IMR-90 (cell line): ENCODE measurements at regions not wholly inside any gene's neighbourhood (a gene's known extent, or its start where the extent isn't known, plus 50 kb on each side); places are given as distances from the start of the nearest gene placed in this dataset.

ENCODE experiments used
- ATAC-seq: fragments of 200-7000 bp; cut with Tn5 transposase; 2 replicates; pipeline ENCODE4 v1.9.1; 2020; ENCODE audit warnings: low read depth, mild to moderate bottlenecking, moderate library complexity
- BruUV-seq: library from RNA; stranded (reverse); fragments of 400-500 nt; replicated peaks from 2 replicates; lab custom pipeline; 2021; lab: Mats Ljungman, UMichigan
- CTCF ChIA-PET: fragments of 300-600 bp; formaldehyde crosslinking; extraction: SDS; loops from one replicate; lab custom pipeline; 2021; ENCODE audit warnings: antibody characterized with exemption; lab: Yijun Ruan, JAX
- POLR2A ChIA-PET: fragments of 300-600 bp; sonication (Branson Sonifier 250); formaldehyde crosslinking; loops from one replicate; lab custom pipeline; 2022; ENCODE audit warnings: antibody characterized with exemption; ENCODE audit not compliant: unreplicated experiment; lab: Charles Lee
- DNase-seq: peaks from one replicate; pipeline ENCODE4 v3.0.0; 2013
- H2AFZ ChIP-seq: replicated peaks from 2 replicates; pipeline ENCODE3; 2013; ENCODE audit warnings: low read length, mild to moderate bottlenecking; ENCODE audit not compliant: poor library complexity
- H2AK5ac ChIP-seq: 2 replicates; pipeline ENCODE4 v1.6.1; 2013; ENCODE audit warnings: low read depth, low read length, inconsistent platforms
- H2AK9ac ChIP-seq: replicated peaks from 2 replicates; pipeline ENCODE3; 2013; ENCODE audit warnings: mild to moderate bottlenecking, low read depth, low read length, moderate library complexity; ENCODE audit not compliant: poor library complexity
- H2BK120ac ChIP-seq: 2 replicates; pipeline ENCODE4 v1.6.1; 2013; ENCODE audit warnings: low read depth, low read length, inconsistent platforms
- H2BK15ac ChIP-seq: 3 replicates; pipeline ENCODE4 v1.6.1; 2013; ENCODE audit warnings: low read depth, low read length, inconsistent platforms
- H2BK20ac ChIP-seq: 2 replicates; pipeline ENCODE4 v1.6.1; 2013; ENCODE audit warnings: low read depth, mild to moderate bottlenecking, inconsistent platforms, low read length, moderate library complexity
- H2BK5ac ChIP-seq: 2 replicates; pipeline ENCODE4 v1.6.1; 2013; ENCODE audit warnings: mild to moderate bottlenecking, low read depth, low read length, inconsistent platforms; ENCODE audit not compliant: poor library complexity, severe bottlenecking
- H3K14ac ChIP-seq: replicated peaks from 2 replicates; pipeline ENCODE4 v1.6.1; 2013; ENCODE audit warnings: low read depth, low read length, inconsistent platforms
- H3K18ac ChIP-seq: 2 replicates; pipeline ENCODE4 v1.6.1; 2013; ENCODE audit warnings: low read depth, low read length, control low read depth
- H3K23ac ChIP-seq: 2 replicates; pipeline ENCODE4 v1.6.1; 2013; ENCODE audit warnings: low read depth, low read length, inconsistent platforms
- H3K27ac ChIP-seq: 2 replicates; pipeline ENCODE4 v1.5.1; 2013; ENCODE audit warnings: mild to moderate bottlenecking, control low read depth, low read length; ENCODE audit not compliant: insufficient read depth
- H3K27me3 ChIP-seq: 2 replicates; pipeline ENCODE4 v1.6.1; 2013; ENCODE audit warnings: low read length; ENCODE audit not compliant: control insufficient read depth, insufficient read depth
- H3K36me3 ChIP-seq: 2 replicates; pipeline ENCODE4 v1.6.1; 2013; ENCODE audit warnings: low read length, mixed read lengths; ENCODE audit not compliant: control insufficient read depth, insufficient read depth
- H3K4ac ChIP-seq: 2 replicates; pipeline ENCODE4 v1.6.1; 2013; ENCODE audit warnings: low read depth, low read length, inconsistent platforms
- H3K4me1 ChIP-seq: 2 replicates; pipeline ENCODE4 v1.6.1; 2013; ENCODE audit warnings: low read length, mixed read lengths; ENCODE audit not compliant: control insufficient read depth, insufficient read depth
- H3K4me2 ChIP-seq: 2 replicates; pipeline ENCODE4 v1.6.1; 2013; ENCODE audit warnings: low read depth, mild to moderate bottlenecking, control low read depth, low read length, moderate library complexity
- H3K4me3 ChIP-seq: 2 replicates; pipeline ENCODE4 v1.5.1; 2013; ENCODE audit warnings: low read depth, mild to moderate bottlenecking, control low read depth, low read length, moderate library complexity; ENCODE audit not compliant: insufficient read depth
- H3K56ac ChIP-seq: 2 replicates; pipeline ENCODE4 v1.6.1; 2013; ENCODE audit warnings: low read length, inconsistent platforms; ENCODE audit not compliant: insufficient read depth; ENCODE audit errors: extremely low read depth
- H3K79me1 ChIP-seq, 2 experiments: 2 replicates each; pipeline ENCODE4 v1.6.1; 2013; ENCODE audit warnings: low read length in 2 of 2, inconsistent platforms in 1 of 2, low read depth in 1 of 2
- H3K9ac ChIP-seq: 2 replicates; pipeline ENCODE4 v1.6.1; 2013; ENCODE audit warnings: low read depth, low read length, control low read depth
- H3K9me1 ChIP-seq: 2 replicates; pipeline ENCODE4 v1.6.1; 2013; ENCODE audit warnings: low read length, inconsistent platforms; ENCODE audit not compliant: insufficient read depth
- H3K9me3 ChIP-seq: 2 replicates; pipeline ENCODE4 v1.6.1; 2013; ENCODE audit warnings: low read length; ENCODE audit not compliant: control insufficient read depth, insufficient read depth
- H4K20me1 ChIP-seq: 2 replicates; pipeline ENCODE4 v1.6.1; 2013; ENCODE audit warnings: low read length, inconsistent platforms; ENCODE audit not compliant: insufficient read depth
- H4K5ac ChIP-seq: 2 replicates; pipeline ENCODE4 v1.6.1; 2013; ENCODE audit warnings: mild to moderate bottlenecking, low read depth, low read length, control low read depth
- H4K8ac ChIP-seq, 2 experiments: 2 replicates each; pipeline ENCODE4 v1.6.1; 2013; ENCODE audit warnings: low read depth in 2 of 2, low read length in 2 of 2, control low read depth in 1 of 2, inconsistent platforms in 1 of 2
- H4K91ac ChIP-seq: 2 replicates; pipeline ENCODE4 v1.6.1; 2013; ENCODE audit warnings: low read depth, low read length, inconsistent platforms; ENCODE audit not compliant: insufficient read depth
- BHLHE40 ChIP-seq: fragments of 150-350 bp; IDR thresholded peaks from 2 replicates; pipeline ENCODE4 v1.6.1; 2016; ENCODE audit warnings: mild to moderate bottlenecking, low read depth, low read length
- CEBPB ChIP-seq: IDR thresholded peaks from 2 replicates; pipeline ENCODE4 v1.6.1; 2012; ENCODE audit warnings: low read depth, low read length, improper control_type of control experiment
- CHD1 ChIP-seq: IDR thresholded peaks from 2 replicates; pipeline ENCODE4 v1.6.1; 2012; ENCODE audit warnings: low read depth, low read length, improper control_type of control experiment
- FOS ChIP-seq: fragments of 150-350 bp; IDR thresholded peaks from 2 replicates; pipeline ENCODE4 v1.6.1; 2016; ENCODE audit warnings: low read depth, low read length
- MAFK ChIP-seq: IDR thresholded peaks from 2 replicates; pipeline ENCODE4 v1.6.1; 2012; ENCODE audit warnings: low read depth, low read length, improper control_type of control experiment
- MAZ ChIP-seq: IDR thresholded peaks from 2 replicates; pipeline ENCODE4 v1.6.1; 2012; ENCODE audit warnings: low read depth, mild to moderate bottlenecking, low read length, improper control_type of control experiment, moderate library complexity, borderline replicate concordance
- MXI1 ChIP-seq: IDR thresholded peaks from 2 replicates; pipeline ENCODE4 v1.6.1; 2012; ENCODE audit warnings: low read depth, mild to moderate bottlenecking, low read length, moderate library complexity, borderline replicate concordance
- NFE2L2 ChIP-seq: fragments of 150-350 bp; IDR thresholded peaks from 2 replicates; pipeline ENCODE4 v1.6.1; 2016; ENCODE audit warnings: low read depth, mild to moderate bottlenecking, low read length
- POLR2A ChIP-seq: IDR thresholded peaks from 2 replicates; pipeline ENCODE4 v1.6.1; 2012; ENCODE audit warnings: mild to moderate bottlenecking, low read depth, low read length
- RAD21 ChIP-seq: IDR thresholded peaks from 2 replicates; pipeline ENCODE4 v1.6.1; 2012; ENCODE audit warnings: low read length, improper control_type of control experiment
- RCOR1 ChIP-seq: IDR thresholded peaks from 2 replicates; pipeline ENCODE4 v1.6.1; 2012; ENCODE audit warnings: mild to moderate bottlenecking, low read length, improper control_type of control experiment; ENCODE audit not compliant: insufficient replicate concordance
- RFX5 ChIP-seq: IDR thresholded peaks from 2 replicates; pipeline ENCODE4 v1.8.0; 2012; ENCODE audit warnings: low read depth, mild to moderate bottlenecking, low read length, moderate library complexity
- SMC3 ChIP-seq: fragments of 150-350 bp; IDR thresholded peaks from 2 replicates; pipeline ENCODE4 v1.6.1; 2016; ENCODE audit warnings: low read depth, mild to moderate bottlenecking, antibody characterized with exemption, low read length, moderate library complexity
- WGBS, 2 experiments: methylation state at CpG; one replicate each; pipeline versions ENCODE4 v1.1.5 to v1.1.7; 2013; ENCODE audit warnings: missing lambda C conversion rate in 2 of 2; ENCODE audit not compliant: insufficient read length in 1 of 2; ENCODE audit errors: extremely low coverage in 2 of 2; 5-methylcytosine and 5-hydroxymethylcytosine counted together
- dilution Hi-C: fragments of 300-500 bp; cut with HindIII; formaldehyde crosslinking; loops from one replicate; pipeline ENCODE4 v1.14.3; 2018; ENCODE audit warnings: low sequenced_read_pairs; ENCODE audit not compliant: unreplicated experiment
- in situ Hi-C: fragments of 300-500 bp; cut with MboI; formaldehyde crosslinking; loops from 3 replicates; pipeline ENCODE4 v1.14.3; 2019; ENCODE audit warnings: low sequenced_read_pairs, inconsistent platforms, mixed read lengths
- intact Hi-C: fragments of 100-400 bp; cut with micrococcal nuclease; formaldehyde crosslinking; loops from 2 replicates; pipeline ENCODE4 v1.10.0; 2022
- TF ChIP-seq, protein P1 (sequence below): fragments of 150-350 bp; IDR thresholded peaks from 2 replicates; pipeline ENCODE4 v1.6.1; 2016; ENCODE audit warnings: low read depth, mild to moderate bottlenecking, low read length, moderate library complexity, borderline replicate concordance
- TF ChIP-seq, protein P2 (sequence below): conservative IDR thresholded peaks from 2 replicates; pipeline ENCODE4 v1.5.1; 2012; ENCODE audit warnings: mild to moderate bottlenecking, low read depth, low read length, improper control_type of control experiment
- TF ChIP-seq, protein P3 (sequence below): fragments of 150-350 bp; IDR thresholded peaks from 2 replicates; pipeline ENCODE4 v1.6.1; 2017; ENCODE audit warnings: mild to moderate bottlenecking, antibody characterized with exemption, low read length, low read depth

DNA sequence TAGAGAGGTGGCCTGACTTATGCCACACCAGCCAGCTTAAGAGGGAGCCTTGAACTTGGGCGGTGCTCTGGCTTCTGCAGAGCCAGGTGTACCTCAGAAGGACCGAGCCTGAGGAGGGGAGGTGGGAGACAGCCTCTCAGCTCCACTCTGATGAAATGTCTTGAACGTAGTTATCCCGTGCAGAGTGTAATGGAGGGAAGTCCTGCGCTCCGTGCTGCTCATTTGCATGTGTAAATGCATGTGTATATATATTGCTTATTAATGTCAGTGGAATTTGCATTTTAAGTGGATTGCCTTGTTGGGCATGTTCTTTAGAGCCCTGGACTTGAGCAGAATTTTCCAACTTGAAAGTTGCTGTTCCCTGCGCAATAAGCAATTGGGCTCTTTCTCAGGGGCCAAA, 264.9 kb upstream of the SDK2 start:
- CTCF ChIA-PET = no interaction called here
- Histone ChIP-seq H3K9me3 (peaks cover 34% of the 10 kb centered on the region), H3K18ac (no peak overlapping the region), H2AK5ac (no peak overlapping the region), H2BK5ac (no peak overlapping the region), H4K91ac (no peak overlapping the region), H2AK9ac (no peak overlapping the region), H3K4me2 (no peak overlapping the region), H3K27me3 (no peaks in the 10 kb centered on the region), H3K9me1 (no peaks in the 10 kb centered on the region), H3K4me3 (no peak overlapping the region), H4K5ac (no peak overlapping the region), H4K8ac (no peak overlapping the region), H3K23ac (no peak overlapping the region), H3K14ac (no peak overlapping the region), H3K79me1 (no peaks in the 10 kb centered on the region), H2BK20ac (no peak overlapping the region), H3K9ac (no peak overlapping the region), H3K56ac (no peak overlapping the region), H3K4me1 (no peaks in the 10 kb centered on the region), H3K27ac (no peak overlapping the region), H2BK120ac (no peak overlapping the region), H3K4ac (no peak overlapping the region), H2BK15ac (no peak overlapping the region), H4K20me1 (no peaks in the 10 kb centered on the region), H3K36me3 (no peaks in the 10 kb centered on the region), H2AFZ (no peak overlapping the region)
- POLR2A ChIA-PET = no interaction called here
- no peak for TF ChIP-seq CEBPB
- TF ChIP-seq FOS = no peak
- no peak for TF ChIP-seq CHD1
- TF ChIP-seq POLR2A = no peak
- no peak for TF ChIP-seq RAD21
- TF ChIP-seq, protein P1, sequence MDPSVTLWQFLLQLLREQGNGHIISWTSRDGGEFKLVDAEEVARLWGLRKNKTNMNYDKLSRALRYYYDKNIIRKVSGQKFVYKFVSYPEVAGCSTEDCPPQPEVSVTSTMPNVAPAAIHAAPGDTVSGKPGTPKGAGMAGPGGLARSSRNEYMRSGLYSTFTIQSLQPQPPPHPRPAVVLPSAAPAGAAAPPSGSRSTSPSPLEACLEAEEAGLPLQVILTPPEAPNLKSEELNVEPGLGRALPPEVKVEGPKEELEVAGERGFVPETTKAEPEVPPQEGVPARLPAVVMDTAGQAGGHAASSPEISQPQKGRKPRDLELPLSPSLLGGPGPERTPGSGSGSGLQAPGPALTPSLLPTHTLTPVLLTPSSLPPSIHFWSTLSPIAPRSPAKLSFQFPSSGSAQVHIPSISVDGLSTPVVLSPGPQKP = no peak
- TF ChIP-seq, protein P2, sequence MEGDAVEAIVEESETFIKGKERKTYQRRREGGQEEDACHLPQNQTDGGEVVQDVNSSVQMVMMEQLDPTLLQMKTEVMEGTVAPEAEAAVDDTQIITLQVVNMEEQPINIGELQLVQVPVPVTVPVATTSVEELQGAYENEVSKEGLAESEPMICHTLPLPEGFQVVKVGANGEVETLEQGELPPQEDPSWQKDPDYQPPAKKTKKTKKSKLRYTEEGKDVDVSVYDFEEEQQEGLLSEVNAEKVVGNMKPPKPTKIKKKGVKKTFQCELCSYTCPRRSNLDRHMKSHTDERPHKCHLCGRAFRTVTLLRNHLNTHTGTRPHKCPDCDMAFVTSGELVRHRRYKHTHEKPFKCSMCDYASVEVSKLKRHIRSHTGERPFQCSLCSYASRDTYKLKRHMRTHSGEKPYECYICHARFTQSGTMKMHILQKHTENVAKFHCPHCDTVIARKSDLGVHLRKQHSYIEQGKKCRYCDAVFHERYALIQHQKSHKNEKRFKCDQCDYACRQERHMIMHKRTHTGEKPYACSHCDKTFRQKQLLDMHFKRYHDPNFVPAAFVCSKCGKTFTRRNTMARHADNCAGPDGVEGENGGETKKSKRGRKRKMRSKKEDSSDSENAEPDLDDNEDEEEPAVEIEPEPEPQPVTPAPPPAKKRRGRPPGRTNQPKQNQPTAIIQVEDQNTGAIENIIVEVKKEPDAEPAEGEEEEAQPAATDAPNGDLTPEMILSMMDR = no peak
- no peak for TF ChIP-seq MAFK
- TF ChIP-seq, protein P3, sequence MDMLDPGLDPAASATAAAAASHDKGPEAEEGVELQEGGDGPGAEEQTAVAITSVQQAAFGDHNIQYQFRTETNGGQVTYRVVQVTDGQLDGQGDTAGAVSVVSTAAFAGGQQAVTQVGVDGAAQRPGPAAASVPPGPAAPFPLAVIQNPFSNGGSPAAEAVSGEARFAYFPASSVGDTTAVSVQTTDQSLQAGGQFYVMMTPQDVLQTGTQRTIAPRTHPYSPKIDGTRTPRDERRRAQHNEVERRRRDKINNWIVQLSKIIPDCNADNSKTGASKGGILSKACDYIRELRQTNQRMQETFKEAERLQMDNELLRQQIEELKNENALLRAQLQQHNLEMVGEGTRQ = no peak
- no peak for TF ChIP-seq BHLHE40
- TF ChIP-seq RCOR1 = no peak
- no peak for TF ChIP-seq NFE2L2
- no peak for TF ChIP-seq MAZ
- no peak for TF ChIP-seq SMC3
- TF ChIP-seq RFX5 = no peak
- no peak for TF ChIP-seq MXI1
- no TSS peak for BruUV-seq
- intact Hi-C loops (no loop called here), in situ Hi-C loops (no loop called here), dilution Hi-C loops (no loop called here)
- ATAC-seq (no peak), DNase-seq (no peak)
- 83% methylated on average over 1 of the region's 7 CpGs; no CpG with 5 or more reads in 1 of the 2 experiments for WGBS, 2 experiments
